ENCODE measurements at regions not wholly inside any gene's neighbourhood (a gene's known extent, or its start where the extent isn't known, plus 50 kb on each side); places are given as distances from the start of the nearest gene placed in this dataset.
A peak's percentile ranks its signal among the peaks of the same experiment; 100 is the strongest.

DNA sequence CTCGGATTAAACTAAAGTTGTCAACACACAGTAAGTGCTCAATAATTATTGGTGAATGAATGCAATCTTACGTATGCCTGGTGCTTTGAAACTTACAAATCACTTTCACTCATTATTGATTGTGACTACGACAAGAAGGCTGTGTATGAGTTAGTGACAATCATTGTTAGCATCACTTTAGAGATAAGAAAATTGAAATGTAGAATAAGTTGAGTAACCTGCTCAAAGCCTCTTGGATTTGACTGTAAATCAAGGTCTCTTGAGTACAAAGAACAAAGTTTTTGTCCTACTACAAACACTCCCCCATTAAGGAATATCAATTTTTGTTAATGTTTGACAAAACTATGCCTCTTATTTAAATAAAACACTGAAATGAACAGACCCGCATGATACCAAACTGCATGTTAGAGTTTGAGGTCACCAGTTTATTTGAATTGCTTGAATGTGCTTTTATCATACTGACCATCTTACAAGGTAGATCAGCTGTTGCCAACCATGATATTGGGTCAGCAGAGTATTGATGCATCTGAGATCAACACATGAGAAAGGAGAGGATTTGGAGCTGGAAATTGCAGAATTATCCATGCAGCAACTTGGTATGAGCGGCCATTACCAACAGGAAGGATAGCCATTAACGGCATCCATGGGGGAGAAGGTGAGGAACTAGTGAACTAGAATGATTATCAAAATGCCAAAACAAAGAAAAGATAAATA is 142.1 kb downstream of the IRS1 start (continued):
- TF ChIP-seq, protein P1, sequence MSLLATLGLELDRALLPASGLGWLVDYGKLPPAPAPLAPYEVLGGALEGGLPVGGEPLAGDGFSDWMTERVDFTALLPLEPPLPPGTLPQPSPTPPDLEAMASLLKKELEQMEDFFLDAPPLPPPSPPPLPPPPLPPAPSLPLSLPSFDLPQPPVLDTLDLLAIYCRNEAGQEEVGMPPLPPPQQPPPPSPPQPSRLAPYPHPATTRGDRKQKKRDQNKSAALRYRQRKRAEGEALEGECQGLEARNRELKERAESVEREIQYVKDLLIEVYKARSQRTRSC (CRISPR knock-in tag; IDR thresholded peaks at IDR 0.05; ENCODE audit: low read depth), result no peak
- TF ChIP-seq, protein P2, sequence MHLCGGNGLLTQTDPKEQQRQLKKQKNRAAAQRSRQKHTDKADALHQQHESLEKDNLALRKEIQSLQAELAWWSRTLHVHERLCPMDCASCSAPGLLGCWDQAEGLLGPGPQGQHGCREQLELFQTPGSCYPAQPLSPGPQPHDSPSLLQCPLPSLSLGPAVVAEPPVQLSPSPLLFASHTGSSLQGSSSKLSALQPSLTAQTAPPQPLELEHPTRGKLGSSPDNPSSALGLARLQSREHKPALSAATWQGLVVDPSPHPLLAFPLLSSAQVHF (CRISPR knock-in tag; IDR thresholded peaks at IDR 0.05), result no peak
- TF ChIP-seq DPF2 (CRISPR knock-in tag; IDR thresholded peaks at IDR 0.05; ENCODE audit: borderline replicate concordance, low read depth) (peak; percentile 50; the same call in 1 of the 2 replicates), ZNF383 (CRISPR knock-in tag; IDR thresholded peaks at IDR 0.05; ENCODE audit: borderline replicate concordance) (no peak), MLLT10 (CRISPR knock-in tag; IDR thresholded peaks at IDR 0.05) (no peak), RBM39 (IDR thresholded peaks at IDR 0.05; ENCODE audit: low read depth, low read length, poor library complexity, severe bottlenecking) (no peak), KLF6 (CRISPR knock-in tag; IDR thresholded peaks at IDR 0.05) (peak; percentile 71), ZNF34 (CRISPR knock-in tag; IDR thresholded peaks at IDR 0.05; ENCODE audit: borderline replicate concordance) (peak; percentile 68; the same call in 1 of the 2 replicates), ZNF577 (CRISPR knock-in tag; IDR thresholded peaks at IDR 0.05; ENCODE audit: borderline replicate concordance, low read depth) (no peak), ZNF563 (CRISPR knock-in tag; IDR thresholded peaks at IDR 0.05) (no peak), ZBTB8A (CRISPR knock-in tag; IDR thresholded peaks at IDR 0.05; ENCODE audit: borderline replicate concordance, low read depth) (no peak; the same call in 1 of the 2 replicates), ZNF263 (CRISPR knock-in tag; IDR thresholded peaks at IDR 0.05) (no peak), ZNF720 (CRISPR knock-in tag; IDR thresholded peaks at IDR 0.05) (no peak), ZNF746 (CRISPR knock-in tag; IDR thresholded peaks at IDR 0.05) (no peak), ZNF20 (CRISPR knock-in tag; IDR thresholded peaks at IDR 0.05) (no peak), POLR2AphosphoS2 (IDR thresholded peaks at IDR 0.05; ENCODE audit: low read depth, low read length) (no peak), CBFB (CRISPR knock-in tag; IDR thresholded peaks at IDR 0.05) (no peak; the same call in 1 of the 2 replicates), KLF12 (CRISPR knock-in tag; IDR thresholded peaks at IDR 0.05; ENCODE audit: borderline replicate concordance) (no peak; the same call in 1 of the 2 replicates), ZNF652 (CRISPR knock-in tag; IDR thresholded peaks at IDR 0.05; ENCODE audit: borderline replicate concordance, low read depth) (peak; percentile 58; the same call in 1 of the 2 replicates)
- TF ChIP-seq, protein P3, sequence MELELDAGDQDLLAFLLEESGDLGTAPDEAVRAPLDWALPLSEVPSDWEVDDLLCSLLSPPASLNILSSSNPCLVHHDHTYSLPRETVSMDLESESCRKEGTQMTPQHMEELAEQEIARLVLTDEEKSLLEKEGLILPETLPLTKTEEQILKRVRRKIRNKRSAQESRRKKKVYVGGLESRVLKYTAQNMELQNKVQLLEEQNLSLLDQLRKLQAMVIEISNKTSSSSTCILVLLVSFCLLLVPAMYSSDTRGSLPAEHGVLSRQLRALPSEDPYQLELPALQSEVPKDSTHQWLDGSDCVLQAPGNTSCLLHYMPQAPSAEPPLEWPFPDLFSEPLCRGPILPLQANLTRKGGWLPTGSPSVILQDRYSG (CRISPR knock-in tag; IDR thresholded peaks at IDR 0.05), result peak; percentile 50; the same call in 1 of the 2 replicates
- TF ChIP-seq, protein P4, sequence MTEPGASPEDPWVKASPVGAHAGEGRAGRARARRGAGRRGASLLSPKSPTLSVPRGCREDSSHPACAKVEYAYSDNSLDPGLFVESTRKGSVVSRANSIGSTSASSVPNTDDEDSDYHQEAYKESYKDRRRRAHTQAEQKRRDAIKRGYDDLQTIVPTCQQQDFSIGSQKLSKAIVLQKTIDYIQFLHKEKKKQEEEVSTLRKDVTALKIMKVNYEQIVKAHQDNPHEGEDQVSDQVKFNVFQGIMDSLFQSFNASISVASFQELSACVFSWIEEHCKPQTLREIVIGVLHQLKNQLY (CRISPR knock-in tag; IDR thresholded peaks at IDR 0.05), result peak; percentile 84
- TF ChIP-seq, protein P5, sequence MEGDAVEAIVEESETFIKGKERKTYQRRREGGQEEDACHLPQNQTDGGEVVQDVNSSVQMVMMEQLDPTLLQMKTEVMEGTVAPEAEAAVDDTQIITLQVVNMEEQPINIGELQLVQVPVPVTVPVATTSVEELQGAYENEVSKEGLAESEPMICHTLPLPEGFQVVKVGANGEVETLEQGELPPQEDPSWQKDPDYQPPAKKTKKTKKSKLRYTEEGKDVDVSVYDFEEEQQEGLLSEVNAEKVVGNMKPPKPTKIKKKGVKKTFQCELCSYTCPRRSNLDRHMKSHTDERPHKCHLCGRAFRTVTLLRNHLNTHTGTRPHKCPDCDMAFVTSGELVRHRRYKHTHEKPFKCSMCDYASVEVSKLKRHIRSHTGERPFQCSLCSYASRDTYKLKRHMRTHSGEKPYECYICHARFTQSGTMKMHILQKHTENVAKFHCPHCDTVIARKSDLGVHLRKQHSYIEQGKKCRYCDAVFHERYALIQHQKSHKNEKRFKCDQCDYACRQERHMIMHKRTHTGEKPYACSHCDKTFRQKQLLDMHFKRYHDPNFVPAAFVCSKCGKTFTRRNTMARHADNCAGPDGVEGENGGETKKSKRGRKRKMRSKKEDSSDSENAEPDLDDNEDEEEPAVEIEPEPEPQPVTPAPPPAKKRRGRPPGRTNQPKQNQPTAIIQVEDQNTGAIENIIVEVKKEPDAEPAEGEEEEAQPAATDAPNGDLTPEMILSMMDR (CRISPR knock-in tag; IDR thresholded peaks at IDR 0.05), result no peak
- TF ChIP-seq, protein P6, sequence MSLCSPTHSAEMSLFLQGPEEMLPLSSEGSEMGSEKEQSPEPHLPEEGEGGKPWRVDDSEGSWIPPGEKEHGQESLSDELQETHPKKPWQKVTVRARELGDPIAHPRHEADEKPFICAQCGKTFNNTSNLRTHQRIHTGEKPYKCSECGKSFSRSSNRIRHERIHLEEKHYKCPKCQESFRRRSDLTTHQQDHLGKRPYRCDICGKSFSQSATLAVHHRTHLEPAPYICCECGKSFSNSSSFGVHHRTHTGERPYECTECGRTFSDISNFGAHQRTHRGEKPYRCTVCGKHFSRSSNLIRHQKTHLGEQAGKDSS (CRISPR knock-in tag; IDR thresholded peaks at IDR 0.05; ENCODE audit: borderline replicate concordance, low read depth), result no peak
